ENCODE measurements at regions not wholly inside any gene's neighbourhood (a gene's known extent, or its start where the extent isn't known, plus 50 kb on each side); places are given as distances from the start of the nearest gene placed in this dataset.

GRCh38 chr14:98548071-98548686, 723.8 kb downstream of the BCL11B start:
- no peak for DNase-seq (ENCODE audit: low spot score)
- in situ Hi-C loops (cut with MboI; ENCODE audit: low sequenced_read_pairs, unreplicated experiment) = no loop called here
- TF ChIP-seq CTCF (IDR thresholded peaks at IDR 0.05; ENCODE audit: borderline replicate concordance, control extremely low read depth, extremely low read depth, insufficient read depth, missing control alignments) = no peak

- TF ChIP-seq CTCF (IDR thresholded peaks at IDR 0.05; ENCODE audit: borderline replicate concordance, control extremely low read depth, extremely low read depth, insufficient read depth, missing control alignments) = no peak
- in situ Hi-C loops (cut with MboI; ENCODE audit: low sequenced_read_pairs, unreplicated experiment) = no loop called here
- DNase-seq (ENCODE audit: low spot score) = no peak
These were observed 721.0 kb downstream of the BCL11B start for GRCh38 chr14:98551028-98551427.

GRCh38 chr14:98555440-98555839, 716.6 kb downstream of the BCL11B start:
- TF ChIP-seq CTCF (IDR thresholded peaks at IDR 0.05; ENCODE audit: borderline replicate concordance, control extremely low read depth, extremely low read depth, insufficient read depth, missing control alignments) = no peak
- in situ Hi-C loops (cut with MboI; ENCODE audit: low sequenced_read_pairs, unreplicated experiment) = no loop called here
- no peak for DNase-seq (ENCODE audit: low spot score)

GRCh38 chr14:98564006-98564405, 708.0 kb downstream of the BCL11B start:
- no peak for TF ChIP-seq CTCF (IDR thresholded peaks at IDR 0.05; ENCODE audit: borderline replicate concordance, control extremely low read depth, extremely low read depth, insufficient read depth, missing control alignments)
- DNase-seq (ENCODE audit: low spot score) = no peak
- in situ Hi-C loops (cut with MboI; ENCODE audit: low sequenced_read_pairs, unreplicated experiment) = no loop called here

GRCh38 chr14:98564541-98564940, 707.5 kb downstream of the BCL11B start:
- TF ChIP-seq CTCF (IDR thresholded peaks at IDR 0.05; ENCODE audit: borderline replicate concordance, control extremely low read depth, extremely low read depth, insufficient read depth, missing control alignments) = no peak
- in situ Hi-C loops (cut with MboI; ENCODE audit: low sequenced_read_pairs, unreplicated experiment) = no loop called here
- no peak for DNase-seq (ENCODE audit: low spot score)

- TF ChIP-seq CTCF (IDR thresholded peaks at IDR 0.05; ENCODE audit: borderline replicate concordance, control extremely low read depth, extremely low read depth, insufficient read depth, missing control alignments) = no peak
- in situ Hi-C loops (cut with MboI; ENCODE audit: low sequenced_read_pairs, unreplicated experiment) = no loop called here
- DNase-seq (ENCODE audit: low spot score) = no peak
These were observed 700.9 kb downstream of the BCL11B start for GRCh38 chr14:98571104-98571503.
